Gastroesophageal sphincter (tissue), 3 donors: ENCODE measurements at regions not wholly inside any gene's neighbourhood (a gene's known extent, or its start where the extent isn't known, plus 50 kb on each side); places are given as distances from the start of the nearest gene placed in this dataset.

ENCODE experiments used
- POLR2AphosphoS5 ChIP-seq: sonication (generic); formaldehyde crosslinking; IDR thresholded peaks from one replicate; pipeline ENCODE4 v1.6.1; 2017; ENCODE audit warnings: antibody characterized with exemption
- TF ChIP-seq, protein P1 (sequence below), 4 experiments: fragments of 200-600 bp in 2 of 4; fragments of 450-650 bp in 2 of 4; sonication (generic) in 1 of 4; IDR thresholded peaks; one replicate each; pipeline ENCODE4 v1.5.1; 2017 to 2019; ENCODE audit warnings: antibody characterized with exemption in 4 of 4, mild to moderate bottlenecking in 2 of 4, moderate library complexity in 2 of 4

- TF ChIP-seq POLR2AphosphoS5, result no peak
- TF ChIP-seq, protein P1, sequence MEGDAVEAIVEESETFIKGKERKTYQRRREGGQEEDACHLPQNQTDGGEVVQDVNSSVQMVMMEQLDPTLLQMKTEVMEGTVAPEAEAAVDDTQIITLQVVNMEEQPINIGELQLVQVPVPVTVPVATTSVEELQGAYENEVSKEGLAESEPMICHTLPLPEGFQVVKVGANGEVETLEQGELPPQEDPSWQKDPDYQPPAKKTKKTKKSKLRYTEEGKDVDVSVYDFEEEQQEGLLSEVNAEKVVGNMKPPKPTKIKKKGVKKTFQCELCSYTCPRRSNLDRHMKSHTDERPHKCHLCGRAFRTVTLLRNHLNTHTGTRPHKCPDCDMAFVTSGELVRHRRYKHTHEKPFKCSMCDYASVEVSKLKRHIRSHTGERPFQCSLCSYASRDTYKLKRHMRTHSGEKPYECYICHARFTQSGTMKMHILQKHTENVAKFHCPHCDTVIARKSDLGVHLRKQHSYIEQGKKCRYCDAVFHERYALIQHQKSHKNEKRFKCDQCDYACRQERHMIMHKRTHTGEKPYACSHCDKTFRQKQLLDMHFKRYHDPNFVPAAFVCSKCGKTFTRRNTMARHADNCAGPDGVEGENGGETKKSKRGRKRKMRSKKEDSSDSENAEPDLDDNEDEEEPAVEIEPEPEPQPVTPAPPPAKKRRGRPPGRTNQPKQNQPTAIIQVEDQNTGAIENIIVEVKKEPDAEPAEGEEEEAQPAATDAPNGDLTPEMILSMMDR (IDR thresholded peaks at IDR 0.05), result no peak
Observed at GRCh38 chr12:33834672-33835071, 187.6 kb upstream of the ALG10 start.
